Fibroblast of pulmonary artery (primary cell): ENCODE measurements at regions not wholly inside any gene's neighbourhood (a gene's known extent, or its start where the extent isn't known, plus 50 kb on each side); places are given as distances from the start of the nearest gene placed in this dataset.
"Not testable (repeated sequence)": the region's sequence is repeated elsewhere in the genome, so short reads cannot be mapped to it uniquely, and the experiment has no call there.

Experiments used
- DNase-seq: peaks from one replicate; pipeline ENCODE4 v3.0.0-alpha.2; 2010; ENCODE audit warnings: low read depth
- H3K4me3 ChIP-seq: replicated peaks from 2 replicates; pipeline ENCODE4 v1.5.1; 2011; ENCODE audit warnings: low read depth, mild to moderate bottlenecking, control low read depth, low read length, moderate library complexity
- TF ChIP-seq, protein P1 (sequence below): IDR thresholded peaks from 2 replicates; pipeline ENCODE4 v1.5.1; 2011; ENCODE audit warnings: mild to moderate bottlenecking, control low read depth, low read length, inconsistent platforms; ENCODE audit errors: missing control alignments

DNA sequence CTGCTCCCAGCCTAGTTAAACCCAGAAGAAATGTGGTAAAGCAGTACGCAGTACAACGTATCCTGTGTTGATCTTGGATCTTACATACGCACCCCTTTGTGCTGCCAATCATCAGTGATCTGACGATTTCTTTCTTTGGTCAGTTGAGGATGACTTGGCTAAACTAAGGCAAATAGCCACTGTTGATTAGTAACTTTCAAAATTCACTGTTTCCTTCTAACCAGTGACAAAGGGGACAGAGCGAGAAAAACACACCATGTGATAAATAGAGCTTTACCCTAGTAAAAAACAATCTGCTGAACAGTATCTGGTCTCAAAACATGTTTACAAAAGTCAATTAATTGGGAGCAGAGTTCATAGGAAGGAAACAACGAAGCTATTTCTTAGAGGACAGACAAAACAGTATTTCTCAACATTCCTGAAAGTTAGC lies 123.2 kb upstream of the RAB18 start:
- TF ChIP-seq, protein P1, sequence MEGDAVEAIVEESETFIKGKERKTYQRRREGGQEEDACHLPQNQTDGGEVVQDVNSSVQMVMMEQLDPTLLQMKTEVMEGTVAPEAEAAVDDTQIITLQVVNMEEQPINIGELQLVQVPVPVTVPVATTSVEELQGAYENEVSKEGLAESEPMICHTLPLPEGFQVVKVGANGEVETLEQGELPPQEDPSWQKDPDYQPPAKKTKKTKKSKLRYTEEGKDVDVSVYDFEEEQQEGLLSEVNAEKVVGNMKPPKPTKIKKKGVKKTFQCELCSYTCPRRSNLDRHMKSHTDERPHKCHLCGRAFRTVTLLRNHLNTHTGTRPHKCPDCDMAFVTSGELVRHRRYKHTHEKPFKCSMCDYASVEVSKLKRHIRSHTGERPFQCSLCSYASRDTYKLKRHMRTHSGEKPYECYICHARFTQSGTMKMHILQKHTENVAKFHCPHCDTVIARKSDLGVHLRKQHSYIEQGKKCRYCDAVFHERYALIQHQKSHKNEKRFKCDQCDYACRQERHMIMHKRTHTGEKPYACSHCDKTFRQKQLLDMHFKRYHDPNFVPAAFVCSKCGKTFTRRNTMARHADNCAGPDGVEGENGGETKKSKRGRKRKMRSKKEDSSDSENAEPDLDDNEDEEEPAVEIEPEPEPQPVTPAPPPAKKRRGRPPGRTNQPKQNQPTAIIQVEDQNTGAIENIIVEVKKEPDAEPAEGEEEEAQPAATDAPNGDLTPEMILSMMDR: no peak
- H3K4me3 ChIP-seq: no peak overlapping the region
- DNase-seq: no peak

- DNase-seq, H3K4me3 ChIP-seq: not testable (repeated sequence)
Measured at GRCh38 chr10:27379041-27379440, 125.1 kb upstream of the RAB18 start.

GRCh38 chr10:27373566-27374160 lies 130.4 kb upstream of the RAB18 start:
- DNase-seq: no peak
- no peak overlapping the region for H3K4me3 ChIP-seq
- TF ChIP-seq, protein P1: no peak

DNA sequence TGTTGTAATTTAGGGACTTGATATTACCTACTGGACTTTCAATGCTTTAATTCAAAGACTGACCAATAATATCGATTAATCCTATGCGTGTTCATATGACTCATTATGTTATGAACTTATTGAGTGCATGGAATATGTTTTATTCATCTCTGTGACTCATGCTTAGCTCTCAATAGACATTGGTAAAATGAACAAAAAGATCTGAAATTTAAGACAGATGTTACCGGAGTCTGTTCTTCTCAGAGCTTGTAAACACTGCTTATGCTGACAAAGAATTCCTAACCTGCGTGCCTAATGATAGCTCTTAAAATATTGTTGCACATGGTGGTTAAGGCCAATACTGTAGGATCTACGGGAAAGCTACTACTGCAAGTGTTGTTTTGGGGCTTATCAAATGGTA lies 131.5 kb upstream of the ACBD5 start:
- H3K4me3 ChIP-seq: no peak overlapping the region
- no peak for DNase-seq
- TF ChIP-seq, protein P1: no peak

- H3K4me3 ChIP-seq, DNase-seq: not testable (repeated sequence)
Measured at GRCh38 chr10:27371375-27371774, 130.8 kb upstream of the ACBD5 start.

- H3K4me3 ChIP-seq: no peak overlapping the region
- TF ChIP-seq, protein P1: peak; percentile 22
- DNase-seq: peak; percentile 15
Measured at GRCh38 chr10:27369880-27370279, 129.3 kb upstream of the ACBD5 start.

GRCh38 chr10:27368706-27369105 lies 128.1 kb upstream of the ACBD5 start:
- no peak for DNase-seq
- no peak overlapping the region for H3K4me3 ChIP-seq
- TF ChIP-seq, protein P1: no peak

- H3K4me3 ChIP-seq: no peak overlapping the region
- TF ChIP-seq, protein P1: no peak
- no peak for DNase-seq
Measured at GRCh38 chr10:27366769-27367168, 126.2 kb upstream of the ACBD5 start.
